Gastrocnemius medialis (tissue), 4 donors: ENCODE measurements at regions not wholly inside any gene's neighbourhood (a gene's known extent, or its start where the extent isn't known, plus 50 kb on each side); places are given as distances from the start of the nearest gene placed in this dataset.
"Not testable (repeated sequence)": the region's sequence is repeated elsewhere in the genome, so short reads cannot be mapped to it uniquely, and the experiment has no call there.

Source experiments
- ATAC-seq, 2 donors: fragments of 150-250 bp; one replicate each; pipeline ENCODE4 v1.9.1; 2016
- DNase-seq, 2 donors: peaks; one replicate each; pipeline ENCODE4 v3.0.0-alpha.2; 2019
- H3K27ac ChIP-seq, 4 donors: fragments of 200-600 bp; sonication (generic); 1 replicate in 1 of 4; 2 replicates in 3 of 4; pipeline ENCODE4 v1.5.1; 2016 to 2018; ENCODE audit warnings: mild to moderate bottlenecking in 2 of 4, moderate library complexity in 1 of 4
- H3K27me3 ChIP-seq, 3 donors: fragments of 200-600 bp; sonication (generic) in 2 of 3; 1 replicate in 1 of 3; 2 replicates in 2 of 3; pipeline versions ENCODE4 v1.5.1 to v1.6.0; 2016 to 2019; ENCODE audit warnings: mild to moderate bottlenecking in 1 of 3, moderate library complexity in 1 of 3
- H3K36me3 ChIP-seq, 2 donors: fragments of 200-600 bp; sonication (generic) in 1 of 2; one replicate each; pipeline ENCODE4 v1.5.1; 2017 to 2018
- H3K4me1 ChIP-seq, 2 donors: fragments of 200-600 bp; sonication (generic) in 1 of 2; one replicate each; pipeline ENCODE4 v1.5.1; 2016 to 2017; ENCODE audit warnings: mild to moderate bottlenecking in 2 of 2
- H3K4me3 ChIP-seq, 4 donors: fragments of 200-600 bp; sonication (generic) in 3 of 4; 1 replicate in 1 of 4; 2 replicates in 3 of 4; pipeline ENCODE4 v1.5.1; 2016 to 2019; ENCODE audit warnings: mild to moderate bottlenecking in 2 of 4
- H3K9me3 ChIP-seq, 3 donors: fragments of 200-600 bp; sonication (generic) in 2 of 3; 1 replicate in 1 of 3; 2 replicates in 2 of 3; pipeline ENCODE4 v1.5.1; 2016 to 2019
- POLR2A ChIP-seq, 2 donors: fragments of 450-650 bp; IDR thresholded peaks; one replicate each; pipeline ENCODE4 v1.6.1; 2017; ENCODE audit warnings: antibody characterized with exemption in 2 of 2, mild to moderate bottlenecking in 2 of 2, moderate library complexity in 2 of 2
- in situ Hi-C, 4 donors: fragments of 200-750 bp; cut with MboI; loops; one replicate each; pipeline versions ENCODE4 v1.15.0 to v1.8.0; 2017; ENCODE audit warnings: low sequenced_read_pairs in 4 of 4
- intact Hi-C: fragments of 100-400 bp; cut with DNase I; formaldehyde crosslinking; loops from one replicate; pipeline ENCODE4 v1.15.1; 2023; ENCODE audit warnings: low total_unique reads
- TF ChIP-seq, protein P1 (sequence below), 5 experiments: fragments of 450-650 bp in 3 of 5; fragments of 200-600 bp in 2 of 5; sonication (generic) in 2 of 5; IDR thresholded peaks in 4 of 5; conservative IDR thresholded peaks in 1 of 5; 1 replicate in 4 of 5; 2 replicates in 1 of 5; pipeline ENCODE4 v1.5.1; 2016 to 2019; ENCODE audit warnings: antibody characterized with exemption in 5 of 5, mild to moderate bottlenecking in 3 of 5, moderate library complexity in 3 of 5

DNA sequence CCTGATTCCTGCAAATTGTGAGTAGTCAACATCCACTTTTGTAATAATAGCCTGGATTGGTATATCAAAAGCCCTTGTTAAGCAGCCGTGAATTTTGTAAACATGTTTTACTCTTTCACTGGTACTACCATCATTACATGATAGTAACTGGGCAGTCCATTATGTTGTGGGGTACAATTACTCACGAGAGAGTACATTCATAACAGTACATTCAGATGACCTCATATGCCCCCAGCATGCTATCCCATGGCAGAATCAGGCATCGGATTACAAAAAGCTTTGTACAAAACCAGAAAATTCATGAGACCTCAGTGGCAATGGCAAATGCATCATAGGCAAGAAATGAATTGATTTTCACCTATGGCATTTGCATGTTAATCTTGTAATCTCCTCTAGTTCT is 166.2 kb downstream of the EPM2A start:
- no peak for TF ChIP-seq POLR2A (IDR thresholded peaks at IDR 0.05)
- TF ChIP-seq, protein P1, sequence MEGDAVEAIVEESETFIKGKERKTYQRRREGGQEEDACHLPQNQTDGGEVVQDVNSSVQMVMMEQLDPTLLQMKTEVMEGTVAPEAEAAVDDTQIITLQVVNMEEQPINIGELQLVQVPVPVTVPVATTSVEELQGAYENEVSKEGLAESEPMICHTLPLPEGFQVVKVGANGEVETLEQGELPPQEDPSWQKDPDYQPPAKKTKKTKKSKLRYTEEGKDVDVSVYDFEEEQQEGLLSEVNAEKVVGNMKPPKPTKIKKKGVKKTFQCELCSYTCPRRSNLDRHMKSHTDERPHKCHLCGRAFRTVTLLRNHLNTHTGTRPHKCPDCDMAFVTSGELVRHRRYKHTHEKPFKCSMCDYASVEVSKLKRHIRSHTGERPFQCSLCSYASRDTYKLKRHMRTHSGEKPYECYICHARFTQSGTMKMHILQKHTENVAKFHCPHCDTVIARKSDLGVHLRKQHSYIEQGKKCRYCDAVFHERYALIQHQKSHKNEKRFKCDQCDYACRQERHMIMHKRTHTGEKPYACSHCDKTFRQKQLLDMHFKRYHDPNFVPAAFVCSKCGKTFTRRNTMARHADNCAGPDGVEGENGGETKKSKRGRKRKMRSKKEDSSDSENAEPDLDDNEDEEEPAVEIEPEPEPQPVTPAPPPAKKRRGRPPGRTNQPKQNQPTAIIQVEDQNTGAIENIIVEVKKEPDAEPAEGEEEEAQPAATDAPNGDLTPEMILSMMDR (IDR thresholded peaks at IDR 0.05 in 4 of 5, conservative IDR thresholded peaks at IDR 0.05 in 1 of 5), result no peak
- intact Hi-C loops, result no loop called here
- Histone ChIP-seq H3K27me3 (no peaks in the 10 kb centered on the region), H3K27ac (no peak overlapping the region), H3K9me3 (peaks cover 0 to 1% (median under 1%) of the 10 kb centered on the region in 3 donors), H3K4me1 (peaks cover 0 to 6% of the 10 kb centered on the region in 2 donors), H3K36me3 (no peaks in the 10 kb centered on the region), H3K4me3 (no peak overlapping the region)
- no peak for ATAC-seq
- no peak for DNase-seq
- in situ Hi-C loops, result no loop called here

DNA sequence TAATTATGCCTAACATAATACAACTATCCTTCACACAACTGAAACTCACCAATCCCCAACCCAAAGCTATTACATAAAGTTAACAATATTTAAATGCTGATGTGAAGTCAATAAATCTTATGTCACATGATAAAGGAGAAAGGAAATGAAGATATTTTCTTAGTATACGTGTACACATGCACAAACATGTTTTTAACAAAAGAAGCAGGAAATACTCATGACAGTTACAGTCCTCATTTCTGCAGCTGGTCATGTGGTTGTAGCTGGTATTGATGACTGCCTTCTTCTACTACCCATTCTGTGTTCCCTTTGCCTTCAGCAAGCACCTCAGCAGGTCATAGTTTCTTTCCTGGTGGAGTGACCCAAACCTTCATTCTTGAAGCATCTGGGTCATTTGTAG is 165.0 kb downstream of the EPM2A start:
- DNase-seq, H3K4me1 ChIP-seq, H3K27ac ChIP-seq, H3K4me3 ChIP-seq, in situ Hi-C loops, H3K36me3 ChIP-seq, intact Hi-C loops, ATAC-seq, H3K9me3 ChIP-seq, H3K27me3 ChIP-seq: not testable (repeated sequence)

DNA sequence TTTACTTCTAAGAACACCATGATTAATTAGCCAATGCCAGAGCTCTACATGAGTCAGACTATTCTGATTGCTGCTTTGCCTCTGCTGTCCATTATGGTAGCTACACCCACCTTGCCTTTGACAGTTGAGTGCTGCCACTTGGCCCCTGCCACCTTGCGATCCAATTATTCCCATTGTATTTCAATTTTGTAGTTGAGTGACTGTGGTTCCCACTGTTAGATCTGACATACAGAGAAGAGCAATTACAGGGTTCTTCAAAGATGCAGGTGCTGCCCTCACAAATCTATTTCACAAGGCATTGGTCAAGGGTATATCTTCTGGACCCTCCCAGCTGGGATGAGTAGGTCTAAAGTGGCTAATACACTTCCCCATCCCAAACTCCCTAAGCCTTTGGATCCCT is 161.1 kb downstream of the EPM2A start:
- DNase-seq, ATAC-seq, H3K27ac ChIP-seq, H3K36me3 ChIP-seq, H3K4me1 ChIP-seq, in situ Hi-C loops, H3K27me3 ChIP-seq, intact Hi-C loops, H3K4me3 ChIP-seq: not testable (repeated sequence)
- peaks cover 0 to 21% (median 2%) of the 10 kb centered on the region in 3 donors for H3K9me3 ChIP-seq
